K562 (cell line): ENCODE measurements at regions not wholly inside any gene's neighbourhood (a gene's known extent, or its start where the extent isn't known, plus 50 kb on each side); places are given as distances from the start of the nearest gene placed in this dataset.

Experiments
- HDAC3 ChIP-seq: fragments of 450-650 bp; IDR thresholded peaks from 2 replicates; pipeline ENCODE4 v1.6.1; 2018; ENCODE audit warnings: borderline replicate concordance, mild to moderate bottlenecking, moderate library complexity; ENCODE audit not compliant: partially characterized antibody
- PRMT5 ChIP-seq: sonication (generic); formaldehyde crosslinking; IDR thresholded peaks from 2 replicates; pipeline ENCODE4 v1.5.0; 2020; ENCODE audit warnings: missing genetic modification reagents
- RBM22 ChIP-seq: fragments of 200-400 bp; formaldehyde crosslinking; IDR thresholded peaks from 2 replicates; pipeline ENCODE4 v1.6.1; 2018; ENCODE audit warnings: low read length, low read depth; ENCODE audit not compliant: poor library complexity, severe bottlenecking
- ZNF609 ChIP-seq: sonication (generic); formaldehyde crosslinking; IDR thresholded peaks from 2 replicates; pipeline ENCODE4 v1.8.1; 2023; ENCODE audit warnings: missing genetic modification reagents, mild to moderate bottlenecking, borderline replicate concordance
- TF ChIP-seq, protein P1 (sequence below), 3 experiments: fragments of 200-800 bp in 1 of 3; fragments of 250-450 bp in 1 of 3; fragments of 450-650 bp in 1 of 3; sonication (Bioruptor Pico) in 1 of 3; sonication (Bioruptor generic) in 1 of 3; formaldehyde crosslinking in 1 of 3; IDR thresholded peaks; 2 replicates each; pipeline versions ENCODE4 v1.6.1 to v1.8.0; 2016 to 2022; ENCODE audit warnings: mild to moderate bottlenecking in 2 of 3, missing genetic modification characterization in 2 of 3, missing compliant biosample characterization in 1 of 3, moderate library complexity in 1 of 3

- TF ChIP-seq, protein P1, sequence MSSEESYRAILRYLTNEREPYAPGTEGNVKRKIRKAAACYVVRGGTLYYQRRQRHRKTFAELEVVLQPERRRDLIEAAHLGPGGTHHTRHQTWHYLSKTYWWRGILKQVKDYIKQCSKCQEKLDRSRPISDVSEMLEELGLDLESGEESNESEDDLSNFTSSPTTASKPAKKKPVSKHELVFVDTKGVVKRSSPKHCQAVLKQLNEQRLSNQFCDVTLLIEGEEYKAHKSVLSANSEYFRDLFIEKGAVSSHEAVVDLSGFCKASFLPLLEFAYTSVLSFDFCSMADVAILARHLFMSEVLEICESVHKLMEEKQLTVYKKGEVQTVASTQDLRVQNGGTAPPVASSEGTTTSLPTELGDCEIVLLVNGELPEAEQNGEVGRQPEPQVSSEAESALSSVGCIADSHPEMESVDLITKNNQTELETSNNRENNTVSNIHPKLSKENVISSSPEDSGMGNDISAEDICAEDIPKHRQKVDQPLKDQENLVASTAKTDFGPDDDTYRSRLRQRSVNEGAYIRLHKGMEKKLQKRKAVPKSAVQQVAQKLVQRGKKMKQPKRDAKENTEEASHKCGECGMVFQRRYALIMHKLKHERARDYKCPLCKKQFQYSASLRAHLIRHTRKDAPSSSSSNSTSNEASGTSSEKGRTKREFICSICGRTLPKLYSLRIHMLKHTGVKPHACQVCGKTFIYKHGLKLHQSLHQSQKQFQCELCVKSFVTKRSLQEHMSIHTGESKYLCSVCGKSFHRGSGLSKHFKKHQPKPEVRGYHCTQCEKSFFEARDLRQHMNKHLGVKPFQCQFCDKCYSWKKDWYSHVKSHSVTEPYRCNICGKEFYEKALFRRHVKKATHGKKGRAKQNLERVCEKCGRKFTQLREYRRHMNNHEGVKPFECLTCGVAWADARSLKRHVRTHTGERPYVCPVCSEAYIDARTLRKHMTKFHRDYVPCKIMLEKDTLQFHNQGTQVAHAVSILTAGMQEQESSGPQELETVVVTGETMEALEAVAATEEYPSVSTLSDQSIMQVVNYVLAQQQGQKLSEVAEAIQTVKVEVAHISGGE (CRISPR knock-in tag; IDR thresholded peaks at IDR 0.05) = peak in 1 of 3 experiments; percentile 34; a peak in 1 of 6 replicates
- TF ChIP-seq HDAC3 = no peak
- no peak for TF ChIP-seq PRMT5 (CRISPR knock-in tag)
- TF ChIP-seq RBM22 = no peak
- TF ChIP-seq ZNF609 (CRISPR knock-in tag) = no peak
Observed at GRCh38 chr20:48298851-48299484, 513.7 kb upstream of the SULF2 start (continued).
